HG03175 (cell line): ENCODE measurements at regions not wholly inside any gene's neighbourhood (a gene's known extent, or its start where the extent isn't known, plus 50 kb on each side); places are given as distances from the start of the nearest gene placed in this dataset.

ENCODE experiments used
- ATAC-seq: cut with Tn5 transposase; IDR thresholded peaks from one replicate; pipeline ENCODE4 v1.9.1; 2021; ENCODE audit warnings: mild to moderate bottlenecking, moderate library complexity; ENCODE audit not compliant: unreplicated experiment

DNA sequence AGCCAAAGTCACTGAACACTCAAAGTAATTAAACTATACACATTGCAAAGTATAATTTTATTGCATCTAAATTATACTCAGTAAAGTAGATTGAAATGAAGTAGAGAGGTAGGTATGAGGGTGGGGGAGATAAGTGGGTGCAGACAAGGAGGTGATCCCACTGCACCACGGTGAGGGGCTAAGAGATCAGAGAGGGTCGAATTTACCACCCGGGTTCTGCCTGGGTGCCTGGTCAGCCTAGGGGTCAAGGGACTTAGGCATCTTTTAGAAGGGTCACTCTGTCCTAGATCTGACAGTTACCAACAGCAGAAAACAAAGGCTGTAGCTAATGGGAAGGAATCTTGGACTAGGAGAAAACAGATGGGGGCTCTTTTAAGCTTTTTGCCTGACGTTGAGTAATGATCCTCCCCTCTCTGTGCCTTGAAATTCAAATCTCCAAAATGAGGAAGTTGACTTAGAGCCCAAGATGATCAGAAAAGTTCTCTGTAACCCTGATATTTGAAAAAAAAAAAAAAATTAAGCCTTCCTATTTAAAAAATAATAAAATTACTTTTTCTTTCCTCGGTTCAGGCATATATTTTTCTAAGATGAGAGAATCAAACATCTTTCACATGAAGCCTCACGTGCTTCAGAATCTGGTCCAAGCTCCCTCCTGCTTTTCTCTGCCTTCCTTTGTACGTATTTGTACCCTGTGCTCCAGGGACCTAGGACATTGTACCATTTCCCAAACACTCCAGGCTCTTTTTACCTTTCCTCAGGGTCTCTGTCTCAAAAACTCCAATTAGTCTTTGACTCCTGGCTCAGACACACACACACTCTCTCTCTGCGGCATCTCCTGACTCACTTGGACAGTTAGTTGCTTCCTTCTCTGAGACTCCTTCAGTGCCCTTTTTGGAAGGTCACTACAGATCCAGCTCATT is 353.9 kb downstream of the CYRIA start:
- ATAC-seq = no peak

DNA sequence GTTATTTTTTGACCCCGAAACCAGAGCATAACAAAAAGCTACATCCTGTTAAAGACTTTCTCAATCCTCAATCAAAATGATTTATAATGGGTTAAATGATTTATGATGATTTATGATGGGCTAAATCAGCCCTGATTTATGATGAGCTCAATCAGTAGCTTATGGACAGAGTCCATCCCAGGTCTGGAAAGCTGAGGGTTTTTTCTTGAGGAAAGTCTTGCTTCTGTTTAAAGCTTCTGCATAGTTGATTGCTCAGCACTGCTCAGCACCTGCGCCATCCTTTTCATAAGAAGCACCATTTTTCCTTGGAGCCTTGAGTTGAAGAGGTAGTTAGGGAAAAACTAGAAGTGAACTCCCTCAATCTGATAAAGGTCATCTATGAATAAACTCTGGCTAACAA is 356.8 kb downstream of the CYRIA start:
- no peak for ATAC-seq

DNA sequence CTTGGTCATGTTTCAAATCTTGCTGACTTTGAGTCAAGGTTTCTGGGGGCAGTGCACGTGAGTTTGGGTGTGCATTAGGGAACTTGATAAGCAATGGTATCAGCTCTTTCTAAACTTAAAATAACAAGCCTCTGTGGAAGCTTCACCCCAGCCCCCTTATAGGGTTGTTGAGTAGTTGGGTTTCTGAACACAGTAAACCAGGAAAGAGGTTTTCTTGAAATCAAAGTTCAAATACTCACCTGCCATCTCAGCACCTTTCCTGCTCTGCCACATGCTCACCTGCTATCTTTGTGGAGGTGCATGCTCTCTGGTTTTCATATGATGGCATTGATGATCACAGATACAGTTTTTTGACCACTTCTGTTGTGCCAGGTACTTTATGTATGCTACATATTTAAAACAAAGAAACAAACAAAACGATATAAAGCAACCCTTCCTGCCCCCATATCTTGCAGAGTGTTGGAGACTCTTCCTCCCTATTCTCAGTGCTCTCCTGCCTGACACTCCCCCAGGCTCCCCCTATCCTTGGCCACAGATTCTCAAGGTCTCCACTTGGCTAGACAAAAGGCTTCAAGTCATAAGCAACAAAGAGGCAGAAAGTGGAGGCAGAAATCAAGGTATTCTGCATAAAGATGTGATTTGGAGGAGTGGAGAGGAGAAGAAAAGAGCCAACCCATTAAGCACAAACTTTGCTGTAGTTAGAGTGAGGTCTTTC is 360.6 kb downstream of the CYRIA start:
- ATAC-seq = no peak

DNA sequence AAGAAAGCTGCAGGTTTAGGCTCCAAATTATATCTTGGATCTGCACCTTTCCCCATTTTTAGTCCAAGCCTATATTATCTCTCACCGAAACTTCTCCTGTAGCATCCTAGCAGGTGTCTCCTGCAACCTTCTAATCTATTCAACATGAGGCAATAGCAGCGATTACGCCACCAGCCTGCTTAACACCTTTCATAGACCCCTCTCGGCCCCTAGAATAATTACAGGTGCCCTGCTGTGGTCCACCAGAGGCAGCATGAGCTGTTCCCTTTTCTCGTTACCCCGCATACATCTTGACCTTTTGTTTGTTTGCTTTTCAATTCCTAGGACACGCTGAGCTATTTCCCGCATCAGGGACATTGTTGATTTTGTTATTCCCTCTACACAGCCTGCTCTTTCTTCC is 361.9 kb downstream of the CYRIA start:
- no peak for ATAC-seq

DNA sequence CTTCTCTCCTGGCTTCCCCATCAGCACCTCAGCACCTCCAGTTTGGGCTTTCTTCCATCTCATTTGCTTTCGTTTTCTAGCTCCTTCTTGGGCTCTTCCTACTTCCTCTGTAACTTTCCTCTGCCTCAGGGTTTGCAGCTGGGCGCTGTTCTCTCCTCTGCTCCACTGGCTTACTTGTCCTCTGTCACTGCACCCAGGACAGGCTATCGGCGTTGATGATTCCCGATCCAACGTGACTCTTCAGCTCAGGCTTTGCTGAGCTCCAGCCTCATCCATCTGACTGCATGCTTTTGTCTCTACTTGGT is 362.4 kb downstream of the CYRIA start:
- ATAC-seq = no peak

DNA sequence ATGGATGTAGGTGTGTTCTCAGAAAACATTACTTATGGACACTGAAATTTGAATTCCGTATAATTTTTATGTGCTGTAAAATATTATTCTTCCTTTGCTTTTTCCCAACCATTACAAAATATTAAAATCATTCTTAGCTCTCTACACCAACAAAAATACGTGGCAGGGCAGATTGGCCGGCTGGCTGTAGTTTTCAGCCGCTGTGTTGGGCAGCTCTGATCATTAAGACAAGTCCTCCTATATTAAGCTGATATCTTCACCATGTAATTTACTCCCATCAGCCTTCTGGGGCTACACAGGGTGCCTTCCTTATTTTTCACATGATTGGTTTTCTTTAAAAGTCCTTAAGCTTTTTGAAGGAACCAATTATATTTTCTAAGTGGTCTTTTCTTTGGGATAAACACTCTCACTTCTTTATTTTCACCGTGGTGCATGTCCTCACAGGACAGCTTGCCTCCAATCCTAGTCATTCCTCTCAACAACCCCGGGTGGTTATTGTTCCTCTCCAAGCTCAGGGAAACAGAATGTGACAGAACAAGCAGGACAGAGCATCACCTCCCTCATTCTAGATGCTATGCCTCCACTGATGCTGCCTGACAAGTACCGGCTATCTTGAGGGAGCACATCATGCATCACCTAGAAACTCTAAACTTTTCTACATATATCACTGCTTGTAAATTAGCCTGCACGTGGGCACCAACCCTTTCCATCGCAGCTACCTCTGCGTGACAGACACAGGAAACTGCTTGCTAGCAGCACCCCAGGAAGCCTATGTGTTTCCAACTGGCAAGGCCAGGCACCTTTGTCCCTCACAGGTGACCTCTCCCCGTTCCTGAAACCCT is 362.3 kb downstream of the MYCN start:
- no peak for ATAC-seq

DNA sequence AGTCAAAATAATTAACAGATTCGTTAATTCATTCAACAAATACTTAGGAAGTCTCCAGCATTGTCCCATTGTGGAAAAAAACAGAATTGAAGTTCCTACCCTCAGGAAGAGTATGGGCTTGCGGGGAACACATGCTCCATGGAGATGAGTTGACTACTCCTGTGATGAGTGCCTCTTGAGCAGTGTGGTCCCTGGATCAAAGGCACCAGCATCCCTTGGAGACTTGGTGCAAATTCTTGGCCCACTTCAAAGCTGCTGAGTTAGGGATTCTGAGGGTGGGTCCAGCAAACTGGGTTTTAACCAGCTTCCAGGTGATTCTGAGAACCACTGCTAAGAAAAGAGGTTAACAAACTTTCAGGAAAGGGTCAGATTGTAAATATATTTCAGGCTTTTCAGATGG is 361.6 kb downstream of the MYCN start:
- no peak for ATAC-seq

DNA sequence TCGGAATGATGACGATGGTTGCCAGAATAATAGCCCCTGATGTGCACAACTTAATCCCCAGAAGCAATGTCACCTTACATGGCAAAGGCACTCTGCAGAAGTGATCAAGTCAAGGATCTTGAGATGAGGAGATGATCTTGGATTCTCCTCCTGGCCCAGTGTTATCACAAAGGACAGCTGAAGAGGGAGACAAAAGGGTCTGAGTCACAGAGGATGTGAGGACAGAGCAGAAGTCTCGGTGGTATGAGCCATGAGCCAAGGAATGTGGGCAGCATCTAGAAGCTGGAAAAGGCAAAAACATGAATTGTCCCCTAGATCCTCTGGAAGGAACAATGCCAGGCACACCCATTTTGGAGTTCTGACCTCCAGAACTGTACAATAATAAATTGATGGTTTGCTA is 358.5 kb downstream of the MYCN start:
- ATAC-seq = no peak

DNA sequence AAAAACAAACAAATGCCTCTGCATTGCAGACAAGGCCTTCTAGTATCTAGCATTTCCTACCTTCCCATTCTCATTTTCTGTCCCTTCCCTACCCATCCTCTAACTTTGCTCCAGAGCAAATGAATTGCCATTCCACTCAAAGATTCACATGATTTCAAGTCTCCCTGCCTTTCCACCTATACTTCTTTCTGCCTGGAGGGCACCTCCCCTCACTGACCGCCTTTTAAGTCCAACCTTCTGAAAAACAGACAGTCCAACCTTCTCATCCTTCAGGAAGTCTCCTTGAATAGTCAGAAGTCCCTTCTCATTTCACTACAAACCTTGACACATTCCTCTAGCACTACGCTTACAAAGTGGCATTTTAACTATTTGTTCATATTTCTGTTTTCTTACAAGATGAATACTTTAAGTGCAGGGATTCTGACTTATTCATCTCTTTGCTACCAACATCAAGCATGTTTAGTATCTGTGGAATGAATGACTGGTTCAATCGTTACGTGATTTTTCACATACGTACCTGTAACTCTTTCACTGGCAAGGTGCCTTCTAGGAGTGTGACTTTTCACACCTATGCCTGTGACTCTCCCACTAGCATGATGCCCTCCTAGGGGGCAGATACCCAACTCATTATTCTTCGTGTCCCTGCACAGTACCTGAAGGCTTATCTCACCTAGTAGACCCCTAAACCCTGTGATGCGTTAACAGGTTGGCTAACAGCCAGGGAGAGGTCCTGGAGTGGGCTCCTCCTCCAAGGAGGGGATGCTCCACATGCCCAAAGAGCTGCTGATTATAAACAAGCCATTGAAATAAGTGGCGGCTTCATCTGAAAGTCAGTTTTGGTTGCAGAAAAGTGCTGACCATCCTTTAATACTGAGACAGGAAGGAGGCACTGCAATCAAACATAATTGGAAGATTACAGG is 356.2 kb downstream of the MYCN start:
- ATAC-seq = no peak

DNA sequence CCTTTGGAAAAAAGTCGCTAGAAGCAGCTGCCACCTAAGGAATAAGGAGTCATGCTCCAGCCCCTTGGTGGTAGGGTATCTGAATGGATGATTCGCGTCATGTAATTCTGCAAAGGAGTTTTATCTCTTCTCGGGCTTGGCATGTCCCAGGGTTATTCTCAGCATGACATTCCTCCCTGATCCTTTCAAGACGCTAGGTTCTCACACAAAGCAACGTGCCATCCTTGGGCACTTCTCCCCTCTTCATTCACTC is 355.6 kb downstream of the MYCN start:
- ATAC-seq = no peak

DNA sequence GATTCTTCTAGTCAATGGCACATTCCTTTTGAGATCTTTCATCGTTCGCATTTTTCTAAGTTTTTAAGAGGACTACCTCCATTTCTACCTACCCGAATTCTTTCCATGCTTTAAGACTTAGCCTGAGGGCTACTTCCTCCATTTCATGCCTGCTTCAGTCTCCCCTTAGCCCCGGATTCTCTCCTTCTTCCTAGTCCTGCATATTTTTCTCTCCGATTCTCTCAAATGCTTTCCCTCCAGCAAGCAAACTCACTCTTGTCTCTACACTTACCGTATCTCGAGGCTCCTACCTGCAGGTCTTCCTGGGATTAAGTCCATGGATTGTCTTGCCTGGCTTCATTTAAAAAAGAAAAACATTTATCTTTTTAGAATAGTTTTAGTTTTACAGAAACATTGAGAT is 354.4 kb downstream of the MYCN start:
- ATAC-seq = no peak

DNA sequence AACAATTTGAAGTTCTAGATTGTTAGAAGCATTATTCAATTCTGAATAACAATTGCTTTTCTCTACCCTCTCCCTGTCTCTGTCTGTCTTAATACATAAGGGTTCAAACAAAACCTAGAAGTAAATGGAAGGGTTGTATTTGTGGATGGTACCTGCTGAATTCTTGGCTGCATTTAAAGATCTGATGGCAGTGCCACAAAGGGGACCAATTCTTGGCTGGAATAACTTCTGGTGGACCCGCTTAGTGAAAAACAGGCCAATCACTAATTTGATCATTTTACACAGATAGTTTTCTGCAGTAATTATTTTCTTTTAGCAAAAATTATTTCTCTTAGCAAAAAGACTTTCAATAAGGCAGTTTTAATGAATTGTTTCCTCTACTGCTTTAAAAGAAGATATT is 353.5 kb downstream of the MYCN start:
- no peak for ATAC-seq

DNA sequence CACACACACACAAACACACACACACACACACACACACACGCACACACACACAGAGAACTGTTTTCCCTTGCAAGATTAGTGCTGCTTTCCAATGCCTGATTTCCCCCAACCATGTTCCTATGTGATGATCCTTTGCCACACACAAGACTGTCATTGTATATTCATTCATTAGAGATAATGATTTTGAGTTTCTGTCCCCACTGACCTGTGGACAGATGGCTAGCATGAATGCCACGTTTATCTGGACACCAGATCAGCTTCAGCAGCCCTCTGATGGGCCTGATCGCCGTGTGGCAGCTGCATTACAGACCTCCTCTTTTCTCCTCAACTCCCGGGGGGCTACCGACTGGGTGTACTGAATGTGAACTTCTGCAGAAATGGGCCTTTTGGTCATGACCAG is 353.0 kb downstream of the MYCN start:
- ATAC-seq = no peak

DNA sequence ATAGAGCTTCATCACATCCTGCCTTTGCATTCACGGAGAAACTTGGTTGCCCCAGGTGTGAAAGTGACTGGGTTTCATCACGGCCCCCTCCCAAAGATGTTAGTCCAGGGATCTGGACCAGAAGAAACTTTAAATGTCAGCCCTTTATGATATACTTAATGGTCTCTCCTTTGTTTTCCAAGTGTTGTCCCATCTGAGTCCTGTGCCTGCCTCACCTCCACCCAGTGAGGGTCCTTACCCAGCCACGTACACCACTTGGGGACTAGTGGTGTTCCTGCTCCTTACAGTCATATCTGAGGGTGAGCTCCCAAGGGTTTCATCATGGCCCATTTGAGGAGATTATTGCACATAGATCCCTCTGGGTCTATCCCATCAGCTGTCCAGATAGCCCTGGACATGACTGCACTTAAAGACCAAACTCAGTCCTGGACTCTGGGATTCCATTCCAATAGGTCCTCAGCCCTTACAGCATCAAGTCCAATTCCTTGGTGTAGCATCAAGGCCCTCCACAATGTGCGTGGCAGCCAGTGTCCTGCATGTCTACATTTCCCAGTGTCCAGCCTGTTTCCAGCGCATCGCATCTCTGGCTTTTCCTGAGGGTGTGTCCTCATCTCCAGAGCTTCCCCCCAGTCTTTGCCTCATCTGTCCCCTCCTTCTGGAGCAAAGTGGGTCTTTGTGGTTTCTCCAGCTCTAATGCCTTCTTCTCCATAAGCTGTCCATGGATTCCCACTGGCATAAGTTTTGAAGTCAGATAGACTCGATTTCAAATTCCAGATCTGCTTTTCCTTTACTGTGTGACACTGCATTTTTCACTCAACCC is 351.6 kb downstream of the MYCN start:
- ATAC-seq = no peak

DNA sequence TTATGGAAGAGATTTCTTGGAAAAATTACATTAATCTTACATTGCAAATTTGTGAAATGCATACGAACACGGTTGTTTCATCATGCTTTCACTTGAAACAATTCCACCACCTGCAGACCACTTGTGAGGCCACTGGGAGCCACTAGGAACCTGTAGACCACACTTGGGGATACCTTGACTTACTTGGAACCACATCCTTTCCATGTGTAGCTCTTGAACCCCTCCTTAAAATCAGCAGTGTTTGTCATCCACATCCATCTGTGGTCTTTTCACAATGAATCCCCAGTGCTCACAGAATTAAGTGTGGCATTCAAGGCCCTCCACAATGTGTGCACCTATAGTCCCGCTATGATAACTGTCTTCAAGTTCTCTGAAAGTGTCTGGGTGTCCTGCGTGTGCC is 350.9 kb downstream of the MYCN start:
- no peak for ATAC-seq

DNA sequence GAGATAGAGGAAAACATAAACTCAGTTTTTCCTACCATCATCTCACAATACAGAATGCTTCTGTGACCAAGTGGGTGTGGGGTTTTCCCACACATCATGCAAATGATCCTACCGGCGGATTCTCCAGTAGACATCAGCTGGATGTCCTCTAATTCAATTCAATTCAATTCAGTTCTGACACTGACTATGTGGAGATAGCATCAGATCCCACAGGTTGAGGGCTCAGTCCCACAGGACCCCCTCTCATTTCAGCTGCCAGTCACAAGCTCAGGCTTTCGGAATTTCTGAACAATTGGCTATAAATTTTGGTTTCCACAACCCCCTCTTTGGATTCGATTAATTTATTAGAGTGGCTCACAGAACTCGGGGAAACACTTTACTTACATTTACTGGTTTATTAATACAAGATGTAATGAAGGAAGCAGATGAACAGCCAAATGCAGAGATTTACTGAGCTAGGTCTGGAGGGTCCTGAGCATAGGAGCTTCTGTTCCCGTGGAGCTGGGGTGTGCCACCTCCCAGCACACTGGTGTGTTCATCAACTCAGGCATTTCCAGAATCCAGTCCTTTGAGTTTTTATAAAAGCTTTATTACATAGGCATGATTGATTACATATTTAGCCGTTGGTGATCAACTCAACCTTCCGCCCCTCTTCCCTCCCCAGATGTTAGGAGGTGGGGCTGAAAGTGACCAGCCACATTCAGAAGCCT is 350.1 kb downstream of the MYCN start:
- ATAC-seq = no peak

DNA sequence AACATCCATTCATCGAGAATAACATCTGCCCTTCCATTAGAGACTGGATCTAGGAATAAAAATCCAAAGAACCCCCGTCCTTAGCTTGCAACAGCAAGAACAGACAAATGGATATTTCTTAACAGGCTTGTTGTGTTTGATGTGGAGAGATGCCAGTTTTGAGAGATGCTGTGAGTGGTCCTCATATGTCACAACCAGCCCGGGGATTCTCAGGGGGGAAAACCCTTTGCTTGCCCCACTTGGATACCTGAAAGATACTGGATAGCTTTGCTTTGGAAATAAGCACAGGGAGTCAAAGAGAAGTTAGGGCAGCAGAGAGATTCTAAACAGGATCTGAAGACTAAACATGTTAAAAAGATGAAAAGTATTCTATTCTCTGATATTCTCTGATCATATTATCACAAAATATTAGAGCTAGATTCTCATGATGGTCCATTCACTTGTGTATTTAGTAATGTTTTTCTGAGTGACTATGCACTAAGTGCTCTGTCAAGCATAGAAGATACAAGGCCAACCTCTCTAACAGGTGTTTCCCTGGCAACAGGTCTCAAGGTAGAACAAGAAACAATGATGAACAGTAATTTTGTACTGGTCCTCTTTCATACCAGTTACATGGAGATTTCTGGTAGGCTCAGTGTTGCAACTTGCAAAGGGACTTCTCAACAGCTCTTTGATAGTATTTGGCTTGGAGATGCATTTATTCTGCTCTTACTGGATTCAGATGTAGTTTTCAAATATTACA is 348.2 kb downstream of the MYCN start:
- no peak for ATAC-seq

DNA sequence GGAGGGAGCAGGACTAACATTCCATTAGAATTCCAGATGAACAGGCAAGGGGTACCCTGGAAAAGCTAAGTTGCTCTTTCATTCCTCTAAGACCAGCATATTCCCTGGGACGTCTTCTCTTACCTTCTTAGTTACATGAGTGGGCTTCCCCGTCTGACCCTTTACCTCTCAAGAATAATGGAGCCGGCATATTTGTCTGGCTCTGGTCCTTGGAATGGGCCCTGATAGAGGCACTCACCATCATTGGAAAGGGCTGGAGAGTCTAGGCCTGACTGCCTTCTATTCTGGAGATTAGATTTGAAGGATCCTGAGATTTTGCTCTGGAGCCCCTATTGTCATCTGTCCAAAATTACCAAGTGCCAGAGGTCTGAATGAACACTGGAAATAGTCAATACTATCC is 347.5 kb downstream of the MYCN start:
- no peak for ATAC-seq

DNA sequence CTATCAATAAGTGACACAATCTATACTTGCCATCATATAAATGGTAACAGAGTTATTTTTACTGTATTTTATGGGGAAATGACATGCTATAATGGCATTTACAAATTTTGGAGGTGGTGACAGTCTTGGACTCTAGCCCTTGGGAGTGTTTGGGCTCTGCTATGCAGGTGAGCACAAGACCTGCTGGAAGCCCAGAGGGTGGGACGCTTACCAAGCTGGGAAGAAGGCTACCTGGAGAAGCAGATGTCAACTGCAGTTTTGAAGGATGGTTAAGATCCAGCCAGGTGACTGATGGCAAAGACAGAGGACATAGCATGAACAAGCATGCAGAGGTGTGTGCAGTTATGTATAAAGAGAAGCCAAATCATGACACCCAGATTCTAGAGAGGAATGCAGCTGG is 346.9 kb downstream of the MYCN start:
- no peak for ATAC-seq
